Stimulated activated CD4-positive, alpha-beta T cell treated with anti-CD3 and anti-CD28 coated beads, Interleukin-12 subunit alpha, Interleukin-12 subunit beta, amount 100 ng/mL, for 48 hours (primary cell): ENCODE measurements at regions not wholly inside any gene's neighbourhood (a gene's known extent, or its start where the extent isn't known, plus 50 kb on each side); places are given as distances from the start of the nearest gene placed in this dataset.

Experiments
- DNase-seq, 3 donors: peaks; one replicate each; pipeline ENCODE4 v3.0.0-alpha.2; 2020; ENCODE audit warnings: low read depth in 2 of 3, low spot score in 1 of 3

GRCh38 chr21:25334046-25334730 is 273.1 kb downstream of the MRPL39 start:
- no peak for DNase-seq

GRCh38 chr21:25331286-25331685 is 276.0 kb downstream of the MRPL39 start:
- no peak for DNase-seq

GRCh38 chr21:25330266-25330665 is 277.0 kb downstream of the MRPL39 start:
- no peak for DNase-seq

- no peak for DNase-seq
Measured at GRCh38 chr21:25329227-25329825, 278.0 kb downstream of the MRPL39 start.

GRCh38 chr21:25328736-25329135 is 278.5 kb downstream of the MRPL39 start:
- no peak for DNase-seq

GRCh38 chr21:25326181-25326580 is 281.1 kb downstream of the MRPL39 start:
- DNase-seq: no peak

GRCh38 chr21:25324666-25325065 is 282.6 kb downstream of the MRPL39 start:
- DNase-seq: no peak

GRCh38 chr21:25323356-25323949 is 283.8 kb downstream of the MRPL39 start:
- DNase-seq: no peak

GRCh38 chr21:25314247-25314646 is 293.0 kb downstream of the MRPL39 start:
- no peak for DNase-seq

- no peak for DNase-seq
Measured at GRCh38 chr21:25313829-25314228, 293.5 kb downstream of the MRPL39 start.

- no peak for DNase-seq
Measured at GRCh38 chr21:25307489-25307888, 299.8 kb downstream of the MRPL39 start.

GRCh38 chr21:25304611-25305010 is 302.7 kb downstream of the MRPL39 start:
- no peak for DNase-seq

GRCh38 chr21:25300632-25301031 is 306.6 kb downstream of the MRPL39 start:
- DNase-seq: no peak

GRCh38 chr21:25298512-25299491 is 308.5 kb downstream of the MRPL39 start:
- DNase-seq: no peak

GRCh38 chr21:25297117-25297516 is 310.2 kb downstream of the MRPL39 start:
- DNase-seq: no peak

- DNase-seq: no peak
Measured at GRCh38 chr21:25296252-25296651, 311.0 kb downstream of the MRPL39 start.

GRCh38 chr21:25292396-25292795 is 314.9 kb downstream of the MRPL39 start:
- no peak for DNase-seq

- no peak for DNase-seq
Measured at GRCh38 chr21:25283720-25284119, 323.6 kb downstream of the MRPL39 start.

GRCh38 chr21:25281134-25281533 is 326.1 kb downstream of the MRPL39 start:
- no peak for DNase-seq

GRCh38 chr21:25280061-25280460 is 327.2 kb downstream of the MRPL39 start:
- no peak for DNase-seq

GRCh38 chr21:25273959-25274358 is 333.3 kb downstream of the MRPL39 start:
- no peak for DNase-seq
